ENCODE measurements at regions not wholly inside any gene's neighbourhood (a gene's known extent, or its start where the extent isn't known, plus 50 kb on each side); places are given as distances from the start of the nearest gene placed in this dataset.

- H3K27me3 ChIP-seq (ENCODE audit: insufficient read depth, low read length): no peaks in the 10 kb centered on the region
- no peaks in the 10 kb centered on the region for H3K4me1 ChIP-seq (ENCODE audit: insufficient read depth, low read length)
- H3K9me3 ChIP-seq (ENCODE audit: low read depth, low read length): no peaks in the 10 kb centered on the region
- no peak overlapping the region for H3K4me3 ChIP-seq (ENCODE audit: low read length)
Observed at GRCh38 chr17:15124264-15124595, 140.9 kb downstream of the PMP22 start.

GRCh38 chr17:15123593-15124263 lies 141.4 kb downstream of the PMP22 start:
- H3K4me3 ChIP-seq (ENCODE audit: low read length): no peak overlapping the region
- H3K9me3 ChIP-seq (ENCODE audit: low read depth, low read length): no peaks in the 10 kb centered on the region
- no peaks in the 10 kb centered on the region for H3K27me3 ChIP-seq (ENCODE audit: insufficient read depth, low read length)

GRCh38 chr17:15122857-15123256 lies 142.3 kb downstream of the PMP22 start:
- H3K27me3 ChIP-seq (ENCODE audit: insufficient read depth, low read length): no peaks in the 10 kb centered on the region
- H3K4me1 ChIP-seq (ENCODE audit: insufficient read depth, low read length): no peaks in the 10 kb centered on the region
- H3K4me3 ChIP-seq (ENCODE audit: low read length): no peak overlapping the region
- no peaks in the 10 kb centered on the region for H3K9me3 ChIP-seq (ENCODE audit: low read depth, low read length)

More at GRCh38 chr17:15123593-15124263, 141.4 kb downstream of the PMP22 start:
- no peaks in the 10 kb centered on the region for H3K4me1 ChIP-seq (ENCODE audit: insufficient read depth, low read length)

GRCh38 chr17:15121426-15121825 lies 143.7 kb downstream of the PMP22 start:
- Histone ChIP-seq H3K27me3 (ENCODE audit: insufficient read depth, low read length) (no peaks in the 10 kb centered on the region), H3K9me3 (ENCODE audit: low read depth, low read length) (no peaks in the 10 kb centered on the region), H3K4me3 (ENCODE audit: low read length) (no peak overlapping the region), H3K4me1 (ENCODE audit: insufficient read depth, low read length) (no peaks in the 10 kb centered on the region)

- no peaks in the 10 kb centered on the region for H3K4me1 ChIP-seq (ENCODE audit: insufficient read depth, low read length)
- no peaks in the 10 kb centered on the region for H3K9me3 ChIP-seq (ENCODE audit: low read depth, low read length)
- no peaks in the 10 kb centered on the region for H3K27me3 ChIP-seq (ENCODE audit: insufficient read depth, low read length)
- no peak overlapping the region for H3K4me3 ChIP-seq (ENCODE audit: low read length)
Observed at GRCh38 chr17:15119968-15120367, 145.2 kb downstream of the PMP22 start.

GRCh38 chr17:15117239-15117638 lies 147.9 kb downstream of the PMP22 start:
- Histone ChIP-seq H3K9me3 (ENCODE audit: low read depth, low read length) (no peaks in the 10 kb centered on the region), H3K27me3 (ENCODE audit: insufficient read depth, low read length) (no peaks in the 10 kb centered on the region), H3K4me3 (ENCODE audit: low read length) (no peak overlapping the region), H3K4me1 (ENCODE audit: insufficient read depth, low read length) (no peaks in the 10 kb centered on the region)

GRCh38 chr17:15112846-15113617 lies 152.1 kb downstream of the PMP22 start:
- no peaks in the 10 kb centered on the region for H3K9me3 ChIP-seq (ENCODE audit: low read depth, low read length)
- H3K27me3 ChIP-seq (ENCODE audit: insufficient read depth, low read length): no peaks in the 10 kb centered on the region
- no peak overlapping the region for H3K4me3 ChIP-seq (ENCODE audit: low read length)
- no peaks in the 10 kb centered on the region for H3K4me1 ChIP-seq (ENCODE audit: insufficient read depth, low read length)

GRCh38 chr17:15109608-15110007 lies 155.5 kb downstream of the PMP22 start:
- no peaks in the 10 kb centered on the region for H3K4me1 ChIP-seq (ENCODE audit: insufficient read depth, low read length)
- H3K9me3 ChIP-seq (ENCODE audit: low read depth, low read length): no peaks in the 10 kb centered on the region
- H3K4me3 ChIP-seq (ENCODE audit: low read length): no peak overlapping the region
- H3K27me3 ChIP-seq (ENCODE audit: insufficient read depth, low read length): no peaks in the 10 kb centered on the region

GRCh38 chr17:15108992-15109391 lies 156.1 kb downstream of the PMP22 start:
- H3K27me3 ChIP-seq (ENCODE audit: insufficient read depth, low read length): no peaks in the 10 kb centered on the region
- no peaks in the 10 kb centered on the region for H3K9me3 ChIP-seq (ENCODE audit: low read depth, low read length)
- no peaks in the 10 kb centered on the region for H3K4me1 ChIP-seq (ENCODE audit: insufficient read depth, low read length)
- H3K4me3 ChIP-seq (ENCODE audit: low read length): no peak overlapping the region

- Histone ChIP-seq H3K4me3 (ENCODE audit: low read length) (no peak overlapping the region), H3K4me1 (ENCODE audit: insufficient read depth, low read length) (no peaks in the 10 kb centered on the region), H3K9me3 (ENCODE audit: low read depth, low read length) (no peaks in the 10 kb centered on the region), H3K27me3 (ENCODE audit: insufficient read depth, low read length) (no peaks in the 10 kb centered on the region)
Observed at GRCh38 chr17:15106540-15106939, 158.6 kb downstream of the PMP22 start.

GRCh38 chr17:15103785-15104184 lies 161.3 kb downstream of the PMP22 start:
- H3K9me3 ChIP-seq (ENCODE audit: low read depth, low read length): no peaks in the 10 kb centered on the region

GRCh38 chr17:15101175-15101574 lies 164.0 kb downstream of the PMP22 start:
- H3K9me3 ChIP-seq (ENCODE audit: low read depth, low read length): no peaks in the 10 kb centered on the region
- H3K4me1 ChIP-seq (ENCODE audit: insufficient read depth, low read length): no peaks in the 10 kb centered on the region
- no peak overlapping the region for H3K4me3 ChIP-seq (ENCODE audit: low read length)
- H3K27me3 ChIP-seq (ENCODE audit: insufficient read depth, low read length): no peaks in the 10 kb centered on the region

More at GRCh38 chr17:15103785-15104184, 161.3 kb downstream of the PMP22 start:
- Histone ChIP-seq H3K4me3 (ENCODE audit: low read length) (no peak overlapping the region), H3K27me3 (ENCODE audit: insufficient read depth, low read length) (no peaks in the 10 kb centered on the region), H3K4me1 (ENCODE audit: insufficient read depth, low read length) (no peaks in the 10 kb centered on the region)

- Histone ChIP-seq H3K9me3 (ENCODE audit: low read depth, low read length) (no peaks in the 10 kb centered on the region), H3K27me3 (ENCODE audit: insufficient read depth, low read length) (no peaks in the 10 kb centered on the region), H3K4me3 (ENCODE audit: low read length) (no peak overlapping the region), H3K4me1 (ENCODE audit: insufficient read depth, low read length) (no peaks in the 10 kb centered on the region)
Observed at GRCh38 chr17:15096511-15096910, 168.6 kb downstream of the PMP22 start.

GRCh38 chr17:15095935-15096334 lies 169.2 kb downstream of the PMP22 start:
- no peaks in the 10 kb centered on the region for H3K9me3 ChIP-seq (ENCODE audit: low read depth, low read length)
- H3K4me3 ChIP-seq (ENCODE audit: low read length): no peak overlapping the region
- H3K27me3 ChIP-seq (ENCODE audit: insufficient read depth, low read length): no peaks in the 10 kb centered on the region
- no peaks in the 10 kb centered on the region for H3K4me1 ChIP-seq (ENCODE audit: insufficient read depth, low read length)

- Histone ChIP-seq H3K27me3 (ENCODE audit: insufficient read depth, low read length) (no peaks in the 10 kb centered on the region), H3K9me3 (ENCODE audit: low read depth, low read length) (no peaks in the 10 kb centered on the region), H3K4me1 (ENCODE audit: insufficient read depth, low read length) (no peaks in the 10 kb centered on the region), H3K4me3 (ENCODE audit: low read length) (no peak overlapping the region)
Observed at GRCh38 chr17:15092762-15093161, 172.4 kb downstream of the PMP22 start.

- Histone ChIP-seq H3K9me3 (ENCODE audit: low read depth, low read length) (no peaks in the 10 kb centered on the region), H3K4me3 (ENCODE audit: low read length) (no peak overlapping the region), H3K27me3 (ENCODE audit: insufficient read depth, low read length) (no peaks in the 10 kb centered on the region), H3K4me1 (ENCODE audit: insufficient read depth, low read length) (no peaks in the 10 kb centered on the region)
Observed at GRCh38 chr17:15092261-15092660, 172.9 kb downstream of the PMP22 start.

All from mononuclear cell (primary cell).